ENCODE measurements at regions not wholly inside any gene's neighbourhood (a gene's known extent, or its start where the extent isn't known, plus 50 kb on each side); places are given as distances from the start of the nearest gene placed in this dataset.

DNA sequence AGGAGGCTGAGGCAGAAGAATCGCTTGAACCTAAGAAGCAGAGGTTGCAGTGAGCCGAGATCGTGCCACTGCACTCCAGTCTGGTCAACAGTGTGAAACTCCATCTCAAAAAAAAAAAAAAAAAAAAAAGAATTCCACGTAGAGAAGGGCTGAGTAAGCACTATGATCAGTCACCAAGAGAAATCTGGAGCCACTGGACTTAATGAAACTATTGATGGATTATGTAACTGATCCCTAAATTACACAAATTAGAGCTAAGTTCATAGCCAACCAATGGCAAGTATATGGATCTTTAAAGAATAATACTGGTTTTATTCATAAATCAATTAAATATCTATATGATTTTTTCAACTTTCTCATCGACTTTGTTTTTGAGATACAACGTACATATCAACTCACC, 72.2 kb upstream of the ABLIM1 start:
- no peak overlapping the region for H3K4me3 Mint-ChIP-seq
- no peaks in the 10 kb centered on the region for H3K4me1 ChIP-seq (ENCODE audit: control insufficient read depth in 2 of 2, insufficient read depth in 2 of 2, low read length in 2 of 2)
- no peaks in the 10 kb centered on the region for H4K20me1 ChIP-seq (ENCODE audit: control insufficient read depth, insufficient read depth, low read length, poor library complexity, severe bottlenecking)
- TF ChIP-seq EZH2 (IDR thresholded peaks at IDR 0.05; ENCODE audit: borderline replicate concordance, insufficient read depth, low read depth, low read length, poor library complexity, severe bottlenecking), result no peak
- TF ChIP-seq, protein P1, sequence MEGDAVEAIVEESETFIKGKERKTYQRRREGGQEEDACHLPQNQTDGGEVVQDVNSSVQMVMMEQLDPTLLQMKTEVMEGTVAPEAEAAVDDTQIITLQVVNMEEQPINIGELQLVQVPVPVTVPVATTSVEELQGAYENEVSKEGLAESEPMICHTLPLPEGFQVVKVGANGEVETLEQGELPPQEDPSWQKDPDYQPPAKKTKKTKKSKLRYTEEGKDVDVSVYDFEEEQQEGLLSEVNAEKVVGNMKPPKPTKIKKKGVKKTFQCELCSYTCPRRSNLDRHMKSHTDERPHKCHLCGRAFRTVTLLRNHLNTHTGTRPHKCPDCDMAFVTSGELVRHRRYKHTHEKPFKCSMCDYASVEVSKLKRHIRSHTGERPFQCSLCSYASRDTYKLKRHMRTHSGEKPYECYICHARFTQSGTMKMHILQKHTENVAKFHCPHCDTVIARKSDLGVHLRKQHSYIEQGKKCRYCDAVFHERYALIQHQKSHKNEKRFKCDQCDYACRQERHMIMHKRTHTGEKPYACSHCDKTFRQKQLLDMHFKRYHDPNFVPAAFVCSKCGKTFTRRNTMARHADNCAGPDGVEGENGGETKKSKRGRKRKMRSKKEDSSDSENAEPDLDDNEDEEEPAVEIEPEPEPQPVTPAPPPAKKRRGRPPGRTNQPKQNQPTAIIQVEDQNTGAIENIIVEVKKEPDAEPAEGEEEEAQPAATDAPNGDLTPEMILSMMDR (IDR thresholded peaks at IDR 0.05), result no peak
- no peaks in the 10 kb centered on the region for H3K36me3 ChIP-seq (replicated peaks in 1 of 2; ENCODE audit: control extremely low read depth in 1 of 2, control insufficient read depth in 1 of 2, extremely low read depth in 1 of 2, insufficient read depth in 2 of 2, low read length in 1 of 2)
- H3K9me3 Mint-ChIP-seq (ENCODE audit: insufficient read depth), result no peaks in the 10 kb centered on the region
- H3K27me3 Mint-ChIP-seq, result peaks cover 15% of the 10 kb centered on the region
- no peaks in the 10 kb centered on the region for H3K9me3 ChIP-seq (ENCODE audit: control extremely low read depth in 1 of 3, control insufficient read depth in 2 of 3, insufficient read depth in 1 of 3, low read length in 2 of 3)
- no peak overlapping the region for H3K27ac ChIP-seq (ENCODE audit: low read length in 2 of 2)
- intact Hi-C loops (cut with micrococcal nuclease), result no loop called here
- no peak overlapping the region for H3K27ac Mint-ChIP-seq
- H3K79me2 ChIP-seq (ENCODE audit: control insufficient read depth, insufficient read depth, low read length), result no peaks in the 10 kb centered on the region
- no peak for DNase-seq
- no CpG with 5 or more reads among the region's 6 CpGs for WGBS (ENCODE audit: insufficient coverage)
- H3K27me3 ChIP-seq (replicated peaks in 1 of 4; ENCODE audit: control extremely low read depth in 1 of 4, control insufficient read depth in 3 of 4, insufficient read depth in 4 of 4, low read length in 3 of 4), result peaks cover 0 to 4% (median 0%) of the 10 kb centered on the region in 4 experiments
- ATAC-seq (ENCODE audit: low read depth), result no peak
- ChIA-PET POLR2A (no interaction called here), CTCF (no interaction called here)
- no peak overlapping the region for H2AFZ ChIP-seq (ENCODE audit: insufficient read depth, low read depth, low read length, poor library complexity, severe bottlenecking)
- H3K4me2 ChIP-seq (replicated peaks; ENCODE audit: low read depth, low read length, poor library complexity, severe bottlenecking), result no peak overlapping the region
- no peak overlapping the region for H3K9ac ChIP-seq (ENCODE audit: low read length)
- no peak overlapping the region for H3K4me3 ChIP-seq (ENCODE audit: control extremely low read depth in 1 of 5, extremely low read depth in 1 of 5, insufficient read depth in 1 of 5, low read depth in 2 of 5, low read length in 4 of 5)
- H3K4me1 Mint-ChIP-seq, result no peaks in the 10 kb centered on the region

GRCh38 chr10:114732931-114733330, 74.9 kb upstream of the ABLIM1 start:
- H2AFZ ChIP-seq (ENCODE audit: insufficient read depth, low read depth, low read length, poor library complexity, severe bottlenecking), result no peak overlapping the region
- peaks cover 0 to 4% (median 0%) of the 10 kb centered on the region in 4 experiments for H3K27me3 ChIP-seq (replicated peaks in 1 of 4; ENCODE audit: control extremely low read depth in 1 of 4, control insufficient read depth in 3 of 4, insufficient read depth in 4 of 4, low read length in 3 of 4)
- Mint-ChIP-seq H3K27me3 (peaks cover 15% of the 10 kb centered on the region), H3K9me3 (ENCODE audit: insufficient read depth) (no peaks in the 10 kb centered on the region), H3K27ac (no peak overlapping the region), H3K4me3 (no peak overlapping the region), H3K4me1 (no peaks in the 10 kb centered on the region)
- POLR2A ChIA-PET, result no interaction called here
- no peak overlapping the region for H3K4me2 ChIP-seq (replicated peaks; ENCODE audit: low read depth, low read length, poor library complexity, severe bottlenecking)
- H3K4me1 ChIP-seq (ENCODE audit: control insufficient read depth in 2 of 2, insufficient read depth in 2 of 2, low read length in 2 of 2), result no peaks in the 10 kb centered on the region
- no peak for DNase-seq
- intact Hi-C loops (cut with micrococcal nuclease), result no loop called here
- CTCF ChIA-PET, result no interaction called here
- no peak overlapping the region for H3K27ac ChIP-seq (ENCODE audit: low read length in 2 of 2)
- WGBS (ENCODE audit: insufficient coverage), result no CpG with 5 or more reads among the region's 1 CpG
- no peaks in the 10 kb centered on the region for H3K79me2 ChIP-seq (ENCODE audit: control insufficient read depth, insufficient read depth, low read length)
- no peaks in the 10 kb centered on the region for H3K36me3 ChIP-seq (replicated peaks in 1 of 2; ENCODE audit: control extremely low read depth in 1 of 2, control insufficient read depth in 1 of 2, extremely low read depth in 1 of 2, insufficient read depth in 2 of 2, low read length in 1 of 2)
- H3K9ac ChIP-seq (ENCODE audit: low read length), result no peak overlapping the region
- no peaks in the 10 kb centered on the region for H3K9me3 ChIP-seq (ENCODE audit: control extremely low read depth in 1 of 3, control insufficient read depth in 2 of 3, insufficient read depth in 1 of 3, low read length in 2 of 3)
- no peak for ATAC-seq (ENCODE audit: low read depth)
- TF ChIP-seq, protein P1 (IDR thresholded peaks at IDR 0.05), result no peak
- no peak for TF ChIP-seq EZH2 (IDR thresholded peaks at IDR 0.05; ENCODE audit: borderline replicate concordance, insufficient read depth, low read depth, low read length, poor library complexity, severe bottlenecking)
- H4K20me1 ChIP-seq (ENCODE audit: control insufficient read depth, insufficient read depth, low read length, poor library complexity, severe bottlenecking), result no peaks in the 10 kb centered on the region
- no peak overlapping the region for H3K4me3 ChIP-seq (ENCODE audit: control extremely low read depth in 1 of 5, extremely low read depth in 1 of 5, insufficient read depth in 1 of 5, low read depth in 2 of 5, low read length in 4 of 5)
